ENCODE measurements at regions not wholly inside any gene's neighbourhood (a gene's known extent, or its start where the extent isn't known, plus 50 kb on each side); places are given as distances from the start of the nearest gene placed in this dataset.
"Not testable (repeated sequence)": the region's sequence is repeated elsewhere in the genome, so short reads cannot be mapped to it uniquely, and the experiment has no call there.

- no peak overlapping the region for H3K4me3 ChIP-seq (ENCODE audit: low read depth, low read length)
- TF ChIP-seq CTCF (IDR thresholded peaks at IDR 0.05; ENCODE audit: borderline replicate concordance, insufficient read depth, low read depth, low read length) = no peak
Observed at GRCh38 chr12:33536431-33536830, 96.8 kb upstream of the SYT10 start.

- TF ChIP-seq CTCF (IDR thresholded peaks at IDR 0.05; ENCODE audit: borderline replicate concordance, insufficient read depth, low read depth, low read length) = no peak
- no peak overlapping the region for H3K4me3 ChIP-seq (ENCODE audit: low read depth, low read length)
Observed at GRCh38 chr12:33546004-33546403, 106.4 kb upstream of the SYT10 start.

- no peak overlapping the region for H3K4me3 ChIP-seq (ENCODE audit: low read depth, low read length)
- no peak for TF ChIP-seq CTCF (IDR thresholded peaks at IDR 0.05; ENCODE audit: borderline replicate concordance, insufficient read depth, low read depth, low read length)
Observed at GRCh38 chr12:33547084-33547483, 107.5 kb upstream of the SYT10 start.

DNA sequence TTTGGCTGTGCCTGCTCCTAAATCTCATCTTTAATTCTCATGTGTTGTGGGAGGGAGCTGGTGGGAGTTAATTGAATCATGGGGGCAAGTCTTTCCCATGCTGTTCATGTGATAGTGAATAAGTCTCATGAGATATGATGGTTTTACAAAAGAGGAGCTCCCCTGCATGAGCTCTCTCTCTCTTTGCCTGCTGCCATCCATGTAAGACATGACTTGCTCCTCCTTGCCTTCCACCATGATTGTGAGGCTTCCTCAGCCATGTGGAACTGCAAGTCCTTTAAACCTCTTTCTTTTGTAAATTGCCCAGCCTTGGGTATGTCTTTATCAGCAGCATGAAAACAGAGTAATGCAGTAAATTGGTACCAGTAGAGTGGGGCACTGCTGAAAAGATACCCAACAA lies 110.6 kb upstream of the SYT10 start:
- not testable (repeated sequence) for H3K4me3 ChIP-seq (ENCODE audit: low read depth, low read length)

GRCh38 chr12:33551006-33551405 lies 111.4 kb upstream of the SYT10 start:
- TF ChIP-seq CTCF (IDR thresholded peaks at IDR 0.05; ENCODE audit: borderline replicate concordance, insufficient read depth, low read depth, low read length) = no peak
- H3K4me3 ChIP-seq (ENCODE audit: low read depth, low read length) = no peak overlapping the region

- no peak overlapping the region for H3K4me3 ChIP-seq (ENCODE audit: low read depth, low read length)
- TF ChIP-seq CTCF (IDR thresholded peaks at IDR 0.05; ENCODE audit: borderline replicate concordance, insufficient read depth, low read depth, low read length) = no peak
Observed at GRCh38 chr12:33555128-33555527, 115.5 kb upstream of the SYT10 start.

DNA sequence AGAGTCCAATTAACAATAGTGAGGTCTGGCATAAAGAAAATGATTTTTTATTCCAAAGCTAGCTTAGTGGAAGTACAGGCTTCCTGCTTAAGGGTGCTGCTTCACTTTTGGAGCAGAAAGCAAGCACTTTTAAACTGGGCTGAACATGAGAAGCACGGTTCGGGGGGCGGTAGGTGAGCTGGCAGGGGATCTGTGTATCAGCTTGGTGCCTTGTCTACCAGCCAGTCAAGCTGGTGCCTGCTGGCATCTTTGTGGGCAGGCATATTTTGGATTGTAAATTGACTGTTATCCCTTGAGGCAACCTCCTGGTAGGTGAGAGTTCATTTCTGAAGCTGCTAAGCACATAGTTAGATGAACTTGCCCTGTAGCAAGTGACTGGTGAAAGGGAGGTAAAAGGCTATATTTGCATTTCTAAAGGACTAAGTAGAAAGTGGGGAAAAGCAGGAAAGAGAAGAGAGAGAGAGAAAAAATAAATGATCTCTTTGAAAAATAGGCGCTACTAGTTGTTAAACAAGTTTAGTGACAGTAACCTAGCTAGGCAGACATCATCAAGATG lies 121.1 kb upstream of the SYT10 start:
- H3K4me3 ChIP-seq (ENCODE audit: low read depth, low read length) = no peak overlapping the region
- no peak for TF ChIP-seq CTCF (IDR thresholded peaks at IDR 0.05; ENCODE audit: borderline replicate concordance, insufficient read depth, low read depth, low read length)

DNA sequence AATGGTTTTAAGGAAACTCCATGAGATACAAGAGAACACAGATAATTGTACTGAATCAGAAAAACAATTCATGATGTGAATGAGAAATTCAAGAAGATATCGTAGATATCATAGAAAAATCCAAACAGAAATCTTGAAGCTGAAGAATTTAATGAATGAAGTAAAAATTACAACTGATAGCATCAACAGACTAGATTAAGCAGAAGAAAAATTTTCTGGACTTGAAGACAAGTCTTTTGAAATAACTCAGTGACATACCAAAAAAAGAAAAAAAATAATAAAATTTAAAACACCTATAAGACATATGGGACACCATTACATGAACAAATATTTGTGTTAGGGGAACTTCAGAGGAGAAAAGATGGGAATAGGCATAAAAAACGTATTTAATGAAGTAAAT lies 122.8 kb upstream of the SYT10 start:
- no peak for TF ChIP-seq CTCF (IDR thresholded peaks at IDR 0.05; ENCODE audit: borderline replicate concordance, insufficient read depth, low read depth, low read length)

More for the DNA sequence above, 122.8 kb upstream of the SYT10 start:
- H3K4me3 ChIP-seq (ENCODE audit: low read depth, low read length) = no peak overlapping the region
